Breast epithelium (tissue), 4 donors: ENCODE measurements at regions not wholly inside any gene's neighbourhood (a gene's known extent, or its start where the extent isn't known, plus 50 kb on each side); places are given as distances from the start of the nearest gene placed in this dataset.

Source experiments
- DNase-seq, 2 donors: peaks; one replicate each; pipeline ENCODE4 v3.0.0-alpha.2; 2019; ENCODE audit warnings: low spot score in 2 of 2
- H3K27ac ChIP-seq, 2 donors: fragments of 200-600 bp; sonication (generic) in 1 of 2; one replicate each; pipeline ENCODE4 v1.5.1; 2016 to 2019; ENCODE audit warnings: mild to moderate bottlenecking in 1 of 2
- H3K27me3 ChIP-seq, 2 donors: fragments of 200-600 bp; sonication (generic) in 1 of 2; one replicate each; pipeline versions ENCODE4 v1.5.1 to v1.6.0; 2017 to 2019; ENCODE audit warnings: control low read depth in 1 of 2, mild to moderate bottlenecking in 1 of 2
- H3K36me3 ChIP-seq: fragments of 200-600 bp; one replicate; pipeline ENCODE4 v1.5.1; 2019
- H3K4me1 ChIP-seq, 2 donors: fragments of 200-600 bp; sonication (generic); one replicate each; pipeline ENCODE4 v1.5.1; 2016 to 2019; ENCODE audit warnings: control low read depth in 1 of 2
- H3K4me3 ChIP-seq, 3 donors: fragments of 200-600 bp; sonication (generic); 1 replicate in 2 of 3; 2 replicates in 1 of 3; pipeline ENCODE4 v1.5.1; 2016 to 2019; ENCODE audit warnings: mild to moderate bottlenecking in 3 of 3, moderate library complexity in 2 of 3
- H3K9me3 ChIP-seq, 2 donors: fragments of 200-600 bp; sonication (generic) in 1 of 2; one replicate each; pipeline ENCODE4 v1.5.1; 2016 to 2019; ENCODE audit warnings: control low read depth in 1 of 2
- POLR2A ChIP-seq: fragments of 450-650 bp; IDR thresholded peaks from one replicate; pipeline ENCODE4 v1.6.1; 2016; ENCODE audit warnings: antibody characterized with exemption, mild to moderate bottlenecking, moderate library complexity
- POLR2AphosphoS5 ChIP-seq, 3 donors: sonication (generic); formaldehyde crosslinking; IDR thresholded peaks; one replicate each; pipeline ENCODE4 v1.6.1; 2017; ENCODE audit warnings: antibody characterized with exemption in 3 of 3
- intact Hi-C: fragments of 100-400 bp; cut with DNase I; formaldehyde crosslinking; loops from one replicate; pipeline ENCODE4 v1.15.1; 2023; ENCODE audit warnings: low total_unique reads
- TF ChIP-seq, protein P1 (sequence below), 3 donors: fragments of 450-650 bp; IDR thresholded peaks; one replicate each; pipeline ENCODE4 v1.5.1; 2016 to 2017; ENCODE audit warnings: antibody characterized with exemption in 3 of 3, mild to moderate bottlenecking in 3 of 3, moderate library complexity in 3 of 3

DNA sequence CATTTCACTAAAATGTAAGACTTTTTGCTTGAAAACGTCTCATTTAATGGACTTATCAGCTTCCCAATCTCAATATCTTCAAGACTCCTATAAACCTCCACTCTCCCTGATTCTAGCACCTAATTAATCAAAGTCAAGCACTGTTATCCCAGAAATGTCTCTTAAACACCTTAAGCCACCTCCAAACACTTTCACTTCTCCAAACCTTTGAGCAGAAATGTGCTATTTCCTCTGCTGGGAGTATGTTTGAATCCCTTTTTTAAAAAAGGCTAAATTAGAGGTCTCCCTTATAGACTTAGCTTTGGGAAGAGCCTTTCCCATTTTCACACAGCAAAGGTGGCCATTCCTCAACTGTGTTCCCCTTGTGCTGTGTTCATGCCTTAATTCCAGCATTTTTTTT lies 146.2 kb upstream of the SYN3 start:
- Histone ChIP-seq H3K9me3 (no peaks in the 10 kb centered on the region), H3K4me1 (no peaks in the 10 kb centered on the region), H3K4me3 (no peak overlapping the region), H3K27ac (no peak overlapping the region), H3K27me3 (no peaks in the 10 kb centered on the region), H3K36me3 (no peaks in the 10 kb centered on the region)
- intact Hi-C loops, result no loop called here
- TF ChIP-seq POLR2AphosphoS5 (IDR thresholded peaks at IDR 0.05) (no peak), POLR2A (no peak)
- TF ChIP-seq, protein P1, sequence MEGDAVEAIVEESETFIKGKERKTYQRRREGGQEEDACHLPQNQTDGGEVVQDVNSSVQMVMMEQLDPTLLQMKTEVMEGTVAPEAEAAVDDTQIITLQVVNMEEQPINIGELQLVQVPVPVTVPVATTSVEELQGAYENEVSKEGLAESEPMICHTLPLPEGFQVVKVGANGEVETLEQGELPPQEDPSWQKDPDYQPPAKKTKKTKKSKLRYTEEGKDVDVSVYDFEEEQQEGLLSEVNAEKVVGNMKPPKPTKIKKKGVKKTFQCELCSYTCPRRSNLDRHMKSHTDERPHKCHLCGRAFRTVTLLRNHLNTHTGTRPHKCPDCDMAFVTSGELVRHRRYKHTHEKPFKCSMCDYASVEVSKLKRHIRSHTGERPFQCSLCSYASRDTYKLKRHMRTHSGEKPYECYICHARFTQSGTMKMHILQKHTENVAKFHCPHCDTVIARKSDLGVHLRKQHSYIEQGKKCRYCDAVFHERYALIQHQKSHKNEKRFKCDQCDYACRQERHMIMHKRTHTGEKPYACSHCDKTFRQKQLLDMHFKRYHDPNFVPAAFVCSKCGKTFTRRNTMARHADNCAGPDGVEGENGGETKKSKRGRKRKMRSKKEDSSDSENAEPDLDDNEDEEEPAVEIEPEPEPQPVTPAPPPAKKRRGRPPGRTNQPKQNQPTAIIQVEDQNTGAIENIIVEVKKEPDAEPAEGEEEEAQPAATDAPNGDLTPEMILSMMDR (IDR thresholded peaks at IDR 0.05), result no peak
- no peak for DNase-seq

DNA sequence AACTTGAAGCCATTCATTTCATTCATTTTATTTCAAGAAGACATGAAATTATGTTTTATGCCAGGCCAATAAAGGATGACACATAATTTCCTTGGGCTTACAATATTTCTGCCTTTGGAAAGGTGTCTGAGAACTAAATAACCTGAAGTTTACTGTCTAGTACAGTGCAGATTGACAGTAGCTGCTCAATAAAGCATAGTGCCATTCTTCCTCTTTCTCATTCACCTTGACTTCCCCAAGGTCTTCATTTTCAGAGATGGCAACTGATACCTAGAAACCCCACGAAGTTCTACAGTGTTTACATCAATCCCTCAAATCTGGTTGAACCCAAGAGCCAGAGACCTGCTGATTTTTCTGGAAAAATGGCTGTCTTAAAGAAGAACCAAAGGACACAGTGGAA lies 144.3 kb upstream of the SYN3 start:
- H3K4me1 ChIP-seq, result no peaks in the 10 kb centered on the region
- no peaks in the 10 kb centered on the region for H3K27me3 ChIP-seq
- no peaks in the 10 kb centered on the region for H3K36me3 ChIP-seq
- intact Hi-C loops, result no loop called here
- TF ChIP-seq POLR2AphosphoS5 (IDR thresholded peaks at IDR 0.05) (no peak), POLR2A (no peak)
- TF ChIP-seq, protein P1 (IDR thresholded peaks at IDR 0.05), result no peak
- H3K27ac ChIP-seq, result no peak overlapping the region
- H3K4me3 ChIP-seq, result no peak overlapping the region
- no peak for DNase-seq
- H3K9me3 ChIP-seq, result no peaks in the 10 kb centered on the region

- no peak overlapping the region for H3K27ac ChIP-seq
- no peak for TF ChIP-seq POLR2A
- no peak for TF ChIP-seq POLR2AphosphoS5 (IDR thresholded peaks at IDR 0.05)
- TF ChIP-seq, protein P1 (IDR thresholded peaks at IDR 0.05), result no peak
- H3K27me3 ChIP-seq, result no peaks in the 10 kb centered on the region
- H3K4me3 ChIP-seq, result no peak overlapping the region
- DNase-seq, result no peak
- H3K36me3 ChIP-seq, result no peaks in the 10 kb centered on the region
- H3K9me3 ChIP-seq, result no peaks in the 10 kb centered on the region
- intact Hi-C loops, result no loop called here
- H3K4me1 ChIP-seq, result no peaks in the 10 kb centered on the region
Measured at GRCh38 chr22:33194529-33195077, 136.4 kb upstream of the SYN3 start.

DNA sequence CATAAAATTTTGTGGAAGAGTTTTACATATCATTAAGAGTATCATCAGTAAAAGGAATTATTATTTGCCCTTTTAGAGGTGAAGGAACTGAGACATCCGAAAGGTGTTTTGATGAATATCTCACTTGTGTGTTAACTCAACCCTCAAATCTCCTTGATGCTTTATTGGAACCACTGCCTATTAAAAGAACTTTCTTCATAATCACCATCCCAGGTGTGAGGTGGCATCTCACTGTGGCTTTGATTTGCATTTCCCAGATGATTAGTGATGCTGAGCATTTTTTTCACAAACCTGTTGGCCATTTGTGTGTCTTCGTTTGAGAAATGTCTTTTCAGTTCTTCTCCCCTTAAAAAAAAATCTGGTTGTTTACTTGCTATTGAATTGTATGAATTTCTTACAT lies 134.0 kb upstream of the SYN3 start:
- TF ChIP-seq, protein P1 (IDR thresholded peaks at IDR 0.05), result no peak
- no peak for TF ChIP-seq POLR2A
- TF ChIP-seq POLR2AphosphoS5 (IDR thresholded peaks at IDR 0.05), result no peak
- H3K27me3 ChIP-seq, result no peaks in the 10 kb centered on the region
- no peak overlapping the region for H3K4me3 ChIP-seq
- no peak overlapping the region for H3K27ac ChIP-seq
- no peaks in the 10 kb centered on the region for H3K4me1 ChIP-seq
- DNase-seq, result no peak
- no peaks in the 10 kb centered on the region for H3K9me3 ChIP-seq
- intact Hi-C loops, result no loop called here
- no peaks in the 10 kb centered on the region for H3K36me3 ChIP-seq

DNA sequence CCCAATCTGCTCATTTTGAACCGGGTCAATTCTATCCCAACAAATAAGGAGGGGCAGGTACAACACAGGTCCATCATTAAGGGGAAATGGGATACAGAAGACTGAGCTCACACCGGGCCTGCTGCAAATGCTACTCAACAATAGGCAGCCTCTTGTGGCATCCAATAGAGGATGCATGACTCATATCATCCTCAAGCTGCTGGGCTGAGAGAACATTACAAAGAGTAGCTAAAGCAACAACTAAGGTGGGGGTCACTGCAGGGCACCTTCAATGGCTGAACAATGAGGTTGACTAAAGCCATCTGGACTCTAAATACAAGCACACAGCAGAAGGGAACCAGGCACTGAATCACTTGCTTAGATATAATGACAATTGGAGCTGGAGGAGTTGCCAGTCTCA lies 130.1 kb upstream of the SYN3 start:
- intact Hi-C loops, result no loop called here
- no peak for DNase-seq
- Histone ChIP-seq H3K9me3 (no peaks in the 10 kb centered on the region), H3K27me3 (no peaks in the 10 kb centered on the region), H3K4me3 (no peak overlapping the region), H3K27ac (no peak overlapping the region), H3K4me1 (no peaks in the 10 kb centered on the region), H3K36me3 (no peaks in the 10 kb centered on the region)
- TF ChIP-seq POLR2A (no peak), POLR2AphosphoS5 (IDR thresholded peaks at IDR 0.05) (no peak)
- TF ChIP-seq, protein P1 (IDR thresholded peaks at IDR 0.05), result no peak
